HEK293T (cell line): ENCODE measurements at regions not wholly inside any gene's neighbourhood (a gene's known extent, or its start where the extent isn't known, plus 50 kb on each side); places are given as distances from the start of the nearest gene placed in this dataset.

Experiments used
- CTCF ChIA-PET: fragments of 350-600 bp; formaldehyde crosslinking; extraction: SDS; loops from one replicate; lab custom pipeline; 2021; ENCODE audit warnings: antibody characterized with exemption, inconsistent platforms; lab: Yijun Ruan, JAX
- POLR2A ChIA-PET: fragments of 350-600 bp; formaldehyde crosslinking; extraction: SDS; loops from one replicate; lab custom pipeline; 2020; ENCODE audit warnings: antibody characterized with exemption, inconsistent platforms; lab: Yijun Ruan, JAX
- DNase-seq: peaks from one replicate; pipeline ENCODE4 v3.0.0; 2012; ENCODE audit warnings: mixed read lengths; ENCODE audit errors: extremely low spot score
- ARNT ChIP-seq: fragments of 450-650 bp; IDR thresholded peaks from 2 replicates; pipeline ENCODE4 v1.6.1; 2017; ENCODE audit warnings: mild to moderate bottlenecking
- BHLHE40 ChIP-seq: fragments of 450-650 bp; IDR thresholded peaks from 2 replicates; pipeline ENCODE4 v1.6.1; 2016; ENCODE audit warnings: mild to moderate bottlenecking, moderate library complexity, borderline replicate concordance
- CTBP1 ChIP-seq: fragments of 450-650 bp; IDR thresholded peaks from 2 replicates; pipeline ENCODE4 v1.6.1; 2016; ENCODE audit warnings: borderline replicate concordance
- ELF4 ChIP-seq: fragments of 450-650 bp; IDR thresholded peaks from 2 replicates; pipeline ENCODE4 v1.6.1; 2017; ENCODE audit warnings: antibody characterized with exemption
- FOXA1 ChIP-seq: fragments of 450-650 bp; IDR thresholded peaks from 2 replicates; pipeline ENCODE4 v1.6.1; 2016; ENCODE audit warnings: mild to moderate bottlenecking
- FOXK2 ChIP-seq: fragments of 450-650 bp; IDR thresholded peaks from 2 replicates; pipeline ENCODE4 v1.6.1; 2016; ENCODE audit warnings: mild to moderate bottlenecking
- FOXM1 ChIP-seq: fragments of 450-650 bp; IDR thresholded peaks from 2 replicates; pipeline ENCODE4 v1.6.1; 2017; ENCODE audit warnings: mild to moderate bottlenecking, borderline replicate concordance
- HDGF ChIP-seq: fragments of 450-650 bp; IDR thresholded peaks from 2 replicates; pipeline ENCODE4 v1.6.1; 2017; ENCODE audit warnings: antibody characterized with exemption, borderline replicate concordance
- L3MBTL2 ChIP-seq: fragments of 450-650 bp; conservative IDR thresholded peaks from 2 replicates; pipeline ENCODE4 v1.6.1; 2016; ENCODE audit warnings: mild to moderate bottlenecking
- LEF1 ChIP-seq: fragments of 450-650 bp; IDR thresholded peaks from 2 replicates; pipeline ENCODE4 v1.6.1; 2017; ENCODE audit warnings: mild to moderate bottlenecking, borderline replicate concordance
- NFRKB ChIP-seq: fragments of 450-650 bp; IDR thresholded peaks from 2 replicates; pipeline ENCODE4 v1.6.1; 2016; ENCODE audit warnings: mild to moderate bottlenecking, moderate library complexity
- PKNOX1 ChIP-seq: fragments of 450-650 bp; IDR thresholded peaks from 2 replicates; pipeline ENCODE4 v1.6.1; 2016
- SP1 ChIP-seq: fragments of 450-650 bp; IDR thresholded peaks from 2 replicates; pipeline ENCODE4 v1.6.1; 2017
- SUZ12 ChIP-seq: fragments of 450-650 bp; IDR thresholded peaks from 2 replicates; pipeline ENCODE4 v1.6.1; 2016; ENCODE audit warnings: mild to moderate bottlenecking
- TARDBP ChIP-seq: fragments of 450-650 bp; IDR thresholded peaks from 2 replicates; pipeline ENCODE4 v1.6.1; 2016
- ZNF384 ChIP-seq: fragments of 450-650 bp; IDR thresholded peaks from 2 replicates; pipeline ENCODE4 v1.6.1; 2016

GRCh38 chr13:84118839-84119409 is 236.7 kb upstream of the SLITRK1 start:
- no peak for DNase-seq
- POLR2A ChIA-PET = no interaction called here
- no peak for TF ChIP-seq L3MBTL2
- no peak for TF ChIP-seq TARDBP
- no peak for TF ChIP-seq FOXA1
- TF ChIP-seq ZNF384 = no peak
- TF ChIP-seq LEF1 = no peak
- no peak for TF ChIP-seq FOXK2
- no peak for TF ChIP-seq PKNOX1
- TF ChIP-seq HDGF = no peak
- TF ChIP-seq ELF4 = no peak
- TF ChIP-seq FOXM1 = no peak
- TF ChIP-seq NFRKB = no peak
- no peak for TF ChIP-seq CTBP1
- TF ChIP-seq SP1 = no peak
- no peak for TF ChIP-seq SUZ12
- no peak for TF ChIP-seq BHLHE40
- CTCF ChIA-PET = interaction anchor here (0.7 kb wide), 1 partner anchor 28 kb away, joined by 3 read pairs; no protein-coding TSS in a partner anchor

- ChIA-PET CTCF (no interaction called here), POLR2A (no interaction called here)
- no peak for DNase-seq
- TF ChIP-seq TARDBP (no peak), NFRKB (no peak), PKNOX1 (no peak), CTBP1 (no peak), ARNT (no peak), HDGF (no peak), LEF1 (no peak), ELF4 (no peak), FOXM1 (no peak), L3MBTL2 (no peak)
Measured at GRCh38 chr13:84098273-84098672, 216.0 kb upstream of the SLITRK1 start.

GRCh38 chr13:84097148-84097547 is 214.9 kb upstream of the SLITRK1 start:
- ChIA-PET POLR2A (no interaction called here), CTCF (interaction anchor here (0.6 kb wide), 1 partner anchor 317 kb away, joined by 3 read pairs; no protein-coding TSS in a partner anchor)
- no peak for DNase-seq
- TF ChIP-seq LEF1 = no peak
- no peak for TF ChIP-seq ARNT
- TF ChIP-seq FOXA1 = no peak
- TF ChIP-seq NFRKB = no peak
- TF ChIP-seq CTBP1 = no peak
- no peak for TF ChIP-seq BHLHE40
- no peak for TF ChIP-seq ELF4
- no peak for TF ChIP-seq SP1
- TF ChIP-seq FOXK2 = no peak
- no peak for TF ChIP-seq FOXM1
- TF ChIP-seq L3MBTL2 = no peak
- no peak for TF ChIP-seq SUZ12
- no peak for TF ChIP-seq ZNF384
- no peak for TF ChIP-seq PKNOX1
- TF ChIP-seq HDGF = no peak
- no peak for TF ChIP-seq TARDBP

GRCh38 chr13:84096216-84096615 is 213.9 kb upstream of the SLITRK1 start:
- ChIA-PET POLR2A (no interaction called here), CTCF (no interaction called here)
- no peak for DNase-seq
- TF ChIP-seq BHLHE40 (no peak), FOXK2 (no peak), CTBP1 (no peak), SUZ12 (no peak), SP1 (no peak), ELF4 (no peak), TARDBP (no peak), FOXM1 (no peak), HDGF (no peak)

- no peak for DNase-seq
- TF ChIP-seq L3MBTL2 (no peak), HDGF (no peak), TARDBP (no peak), ELF4 (no peak), SP1 (no peak), BHLHE40 (no peak), FOXA1 (no peak), CTBP1 (no peak), FOXM1 (no peak)
- CTCF ChIA-PET = no interaction called here
- POLR2A ChIA-PET = no interaction called here
Measured at GRCh38 chr13:84088996-84089395, 206.7 kb upstream of the SLITRK1 start.

- no peak for TF ChIP-seq ZNF384
- no peak for TF ChIP-seq HDGF
- TF ChIP-seq ARNT = no peak
- TF ChIP-seq FOXK2 = no peak
- no peak for TF ChIP-seq FOXM1
- TF ChIP-seq CTBP1 = no peak
- no peak for TF ChIP-seq L3MBTL2
- TF ChIP-seq LEF1 = no peak
- no peak for TF ChIP-seq NFRKB
- TF ChIP-seq PKNOX1 = no peak
- no peak for DNase-seq
- ChIA-PET POLR2A (no interaction called here), CTCF (no interaction called here)
Measured at GRCh38 chr13:84086847-84087162, 204.5 kb upstream of the SLITRK1 start.
